Amniotic stem cell (primary cell): ENCODE measurements at regions not wholly inside any gene's neighbourhood (a gene's known extent, or its start where the extent isn't known, plus 50 kb on each side); places are given as distances from the start of the nearest gene placed in this dataset.
"Not testable (repeated sequence)": the region's sequence is repeated elsewhere in the genome, so short reads cannot be mapped to it uniquely, and the experiment has no call there.

Experiments
- DNase-seq: peaks from one replicate; lab custom pipeline; 2025; lab: John Stamatoyannopoulos, UW

- no peak for DNase-seq
These were observed 118.7 kb downstream of the BRMS1L start for GRCh38 chr14:35944847-35945246.

- no peak for DNase-seq
These were observed 114.2 kb downstream of the BRMS1L start for GRCh38 chr14:35940291-35940690.

GRCh38 chr14:35938770-35939169 lies 112.6 kb downstream of the BRMS1L start:
- no peak for DNase-seq

GRCh38 chr14:35934499-35934898 lies 108.4 kb downstream of the BRMS1L start:
- no peak for DNase-seq

GRCh38 chr14:35932659-35933159 lies 106.6 kb downstream of the BRMS1L start:
- no peak for DNase-seq

- DNase-seq = no peak
These were observed 106.0 kb downstream of the BRMS1L start for GRCh38 chr14:35932136-35932535.

GRCh38 chr14:35931346-35931745 lies 105.2 kb downstream of the BRMS1L start:
- DNase-seq = no peak

- no peak for DNase-seq
These were observed 103.0 kb downstream of the BRMS1L start for GRCh38 chr14:35929186-35929585.

- no peak for DNase-seq
These were observed 101.6 kb downstream of the BRMS1L start for GRCh38 chr14:35927727-35928126.

- no peak for DNase-seq
These were observed 99.2 kb downstream of the BRMS1L start for GRCh38 chr14:35925319-35925718.

GRCh38 chr14:35922590-35922989 lies 96.5 kb downstream of the BRMS1L start:
- DNase-seq = not testable (repeated sequence)

- no peak for DNase-seq
These were observed 95.6 kb downstream of the BRMS1L start for GRCh38 chr14:35921745-35922144.
